ENCODE measurements at regions not wholly inside any gene's neighbourhood (a gene's known extent, or its start where the extent isn't known, plus 50 kb on each side); places are given as distances from the start of the nearest gene placed in this dataset.
"Not testable (repeated sequence)": the region's sequence is repeated elsewhere in the genome, so short reads cannot be mapped to it uniquely, and the experiment has no call there.

DNA sequence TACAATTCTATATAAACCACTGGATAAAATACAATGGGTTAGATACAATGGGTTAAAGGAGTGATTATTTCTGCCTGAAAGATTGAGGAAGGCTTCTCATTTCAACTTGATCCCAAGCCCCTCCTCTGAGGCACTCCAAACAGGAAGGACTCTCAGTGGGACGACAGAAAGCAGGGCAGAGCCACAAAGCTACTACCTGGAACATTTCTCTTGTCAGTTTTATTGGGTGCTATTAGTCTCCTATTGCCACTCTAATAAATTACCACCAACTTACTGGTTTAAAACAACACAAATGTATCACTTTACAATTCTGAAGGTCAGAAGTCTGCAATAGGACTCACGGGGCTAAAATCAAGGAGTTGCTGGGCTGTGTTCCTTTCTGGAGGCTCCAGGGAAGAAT is 146.7 kb downstream of the MREG start:
- TF ChIP-seq, protein P1, sequence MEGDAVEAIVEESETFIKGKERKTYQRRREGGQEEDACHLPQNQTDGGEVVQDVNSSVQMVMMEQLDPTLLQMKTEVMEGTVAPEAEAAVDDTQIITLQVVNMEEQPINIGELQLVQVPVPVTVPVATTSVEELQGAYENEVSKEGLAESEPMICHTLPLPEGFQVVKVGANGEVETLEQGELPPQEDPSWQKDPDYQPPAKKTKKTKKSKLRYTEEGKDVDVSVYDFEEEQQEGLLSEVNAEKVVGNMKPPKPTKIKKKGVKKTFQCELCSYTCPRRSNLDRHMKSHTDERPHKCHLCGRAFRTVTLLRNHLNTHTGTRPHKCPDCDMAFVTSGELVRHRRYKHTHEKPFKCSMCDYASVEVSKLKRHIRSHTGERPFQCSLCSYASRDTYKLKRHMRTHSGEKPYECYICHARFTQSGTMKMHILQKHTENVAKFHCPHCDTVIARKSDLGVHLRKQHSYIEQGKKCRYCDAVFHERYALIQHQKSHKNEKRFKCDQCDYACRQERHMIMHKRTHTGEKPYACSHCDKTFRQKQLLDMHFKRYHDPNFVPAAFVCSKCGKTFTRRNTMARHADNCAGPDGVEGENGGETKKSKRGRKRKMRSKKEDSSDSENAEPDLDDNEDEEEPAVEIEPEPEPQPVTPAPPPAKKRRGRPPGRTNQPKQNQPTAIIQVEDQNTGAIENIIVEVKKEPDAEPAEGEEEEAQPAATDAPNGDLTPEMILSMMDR (IDR thresholded peaks at IDR 0.05; ENCODE audit: control insufficient read depth, extremely low read depth, insufficient read depth): no peak
- no peak for DNase-seq (ENCODE audit: low read depth)
- H3K4me3 ChIP-seq (ENCODE audit: low read depth, low read length): no peak overlapping the region

DNA sequence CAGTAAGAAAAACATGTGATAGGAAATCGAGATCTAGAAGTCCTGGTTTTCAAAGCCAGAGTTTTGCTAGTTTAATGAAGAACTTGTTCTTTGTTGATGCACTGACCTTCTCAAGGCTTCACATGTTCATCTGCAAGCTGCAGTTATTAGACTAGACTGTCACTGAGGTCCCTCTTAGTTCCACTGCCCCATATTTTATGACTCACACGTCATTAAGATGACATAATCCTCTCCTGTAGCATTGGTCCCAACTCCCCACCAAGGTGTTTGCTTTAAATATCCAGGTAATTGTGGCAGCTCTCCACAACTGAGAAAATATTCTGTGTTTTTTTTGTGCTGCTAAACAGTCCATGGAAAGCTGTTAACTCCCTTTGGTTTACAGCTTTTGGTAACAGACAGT is 149.7 kb downstream of the MREG start:
- no peak overlapping the region for H3K4me3 ChIP-seq (ENCODE audit: low read depth, low read length)
- no peak for DNase-seq (ENCODE audit: low read depth)
- TF ChIP-seq, protein P1 (IDR thresholded peaks at IDR 0.05; ENCODE audit: control insufficient read depth, extremely low read depth, insufficient read depth): no peak

DNA sequence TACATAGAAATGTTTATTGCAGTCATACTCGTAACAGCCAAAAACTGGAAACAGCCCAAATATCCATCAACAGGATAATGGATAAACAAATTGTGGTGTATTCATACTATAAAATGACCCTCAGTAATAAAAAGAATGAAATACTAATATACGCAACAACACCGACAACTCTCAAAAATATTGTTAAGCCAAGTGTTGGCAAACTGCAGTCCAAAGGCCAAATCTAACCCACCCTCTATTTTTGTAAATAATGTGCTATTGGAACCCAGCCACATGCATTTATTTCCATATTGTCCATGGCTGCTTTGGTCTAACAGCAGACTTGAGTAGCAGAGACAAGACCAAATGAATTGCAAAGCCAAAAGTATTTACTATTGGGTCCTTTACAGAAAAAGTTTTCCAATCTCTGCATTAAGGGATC is 151.0 kb downstream of the MREG start:
- no peak overlapping the region for H3K4me3 ChIP-seq (ENCODE audit: low read depth, low read length)
- TF ChIP-seq, protein P1 (IDR thresholded peaks at IDR 0.05; ENCODE audit: control insufficient read depth, extremely low read depth, insufficient read depth): no peak
- no peak for DNase-seq (ENCODE audit: low read depth)

DNA sequence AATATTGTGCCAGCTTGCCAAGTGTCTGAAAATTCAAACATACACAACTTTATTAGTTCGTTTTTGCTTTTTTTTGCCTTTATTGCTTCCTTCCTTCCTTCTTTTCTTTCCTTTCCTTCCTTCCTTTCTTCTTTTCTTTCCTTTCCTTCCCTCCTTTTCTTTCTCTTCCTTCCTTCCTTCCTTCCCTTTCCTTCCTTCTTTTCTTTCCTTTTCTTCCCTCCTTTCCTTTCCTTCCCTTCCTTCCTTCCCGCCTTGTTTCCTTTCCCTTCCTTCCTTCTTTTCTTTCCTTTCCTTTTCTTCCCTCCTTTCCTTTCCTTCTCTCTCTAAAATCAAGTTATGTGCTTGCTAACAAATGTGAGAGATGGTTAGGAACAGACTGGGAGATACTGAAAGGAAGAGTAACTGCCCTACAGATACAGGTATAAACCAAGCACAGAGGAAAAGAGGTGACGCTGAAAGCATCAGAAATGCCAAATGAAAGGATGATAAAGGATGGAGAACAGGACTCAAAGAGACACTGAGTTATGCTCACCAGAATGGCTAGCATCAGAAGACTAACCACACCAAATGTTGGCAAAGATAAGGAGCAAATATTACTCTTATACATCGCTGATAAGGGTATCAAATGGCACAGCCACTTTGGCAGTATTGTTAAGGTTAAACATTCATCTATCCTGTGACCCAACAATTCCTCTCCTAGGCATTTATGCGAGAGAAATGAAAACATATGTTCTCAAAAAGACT is 151.6 kb downstream of the MREG start:
- DNase-seq (ENCODE audit: low read depth): no peak
- TF ChIP-seq, protein P1 (IDR thresholded peaks at IDR 0.05; ENCODE audit: control insufficient read depth, extremely low read depth, insufficient read depth): no peak
- no peak overlapping the region for H3K4me3 ChIP-seq (ENCODE audit: low read depth, low read length)

DNA sequence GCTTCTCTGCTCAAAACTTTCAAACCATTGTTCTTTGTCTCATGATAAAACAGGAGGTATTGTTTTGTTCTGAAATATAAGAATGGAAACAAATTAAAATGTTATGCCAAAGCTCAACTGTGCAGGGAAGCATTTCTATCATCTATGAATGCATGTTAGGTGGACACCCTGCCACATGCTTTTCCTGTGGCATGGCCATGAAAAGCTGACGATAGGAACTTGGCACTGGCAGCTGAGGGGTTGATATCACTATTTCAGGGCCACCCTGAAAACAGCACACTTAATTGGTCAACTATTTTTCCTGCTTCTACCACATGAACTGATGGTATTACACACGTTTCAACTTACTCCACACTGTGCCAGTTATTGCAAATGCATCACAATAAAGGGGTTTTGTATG is 157.3 kb downstream of the MREG start:
- TF ChIP-seq, protein P1 (IDR thresholded peaks at IDR 0.05; ENCODE audit: control insufficient read depth, extremely low read depth, insufficient read depth): no peak
- H3K4me3 ChIP-seq (ENCODE audit: low read depth, low read length): no peak overlapping the region
- no peak for DNase-seq (ENCODE audit: low read depth)

DNA sequence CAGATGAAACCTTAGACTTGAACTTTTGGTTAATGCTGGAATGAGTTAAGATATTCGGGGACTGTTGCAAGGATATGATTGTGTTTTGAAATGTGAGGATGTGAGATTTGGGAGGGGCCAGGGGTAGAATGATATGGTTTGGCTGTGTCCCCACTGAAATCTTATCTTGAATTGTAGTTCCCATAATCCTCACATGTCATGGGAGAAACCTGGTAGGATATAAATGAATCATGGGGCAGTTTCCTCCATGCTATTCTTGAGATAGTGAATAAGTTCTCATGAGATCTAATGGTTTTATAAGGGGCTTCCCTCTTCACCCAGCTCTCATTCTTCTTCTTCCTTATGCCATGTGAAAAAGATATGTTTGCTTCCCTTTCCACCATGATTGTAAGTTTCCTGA is 158.0 kb downstream of the MREG start:
- not testable (repeated sequence) for H3K4me3 ChIP-seq (ENCODE audit: low read depth, low read length); DNase-seq (ENCODE audit: low read depth)

DNA sequence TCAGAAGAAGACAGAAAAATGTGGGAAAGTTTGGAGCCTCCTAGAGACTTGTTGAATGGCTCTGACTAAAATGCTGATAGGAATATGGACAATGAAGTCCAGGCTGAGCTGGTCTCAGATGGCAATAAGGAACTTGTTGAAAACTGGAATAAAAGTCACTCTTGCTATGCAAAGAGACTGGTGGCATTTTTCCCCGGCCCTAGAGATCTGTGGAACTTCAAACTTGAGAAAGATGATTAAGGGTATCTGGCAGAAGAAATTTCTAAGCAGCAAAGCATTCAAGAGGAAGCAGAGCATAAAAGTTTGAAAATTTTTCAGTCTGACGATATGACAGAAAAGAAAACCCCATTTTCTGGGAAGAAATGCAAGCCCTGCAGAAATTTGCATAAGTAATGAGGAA is 159.3 kb downstream of the MREG start:
- TF ChIP-seq, protein P1 (IDR thresholded peaks at IDR 0.05; ENCODE audit: control insufficient read depth, extremely low read depth, insufficient read depth): no peak
- no peak overlapping the region for H3K4me3 ChIP-seq (ENCODE audit: low read depth, low read length)
- no peak for DNase-seq (ENCODE audit: low read depth)
